ENCODE measurements at regions not wholly inside any gene's neighbourhood (a gene's known extent, or its start where the extent isn't known, plus 50 kb on each side); places are given as distances from the start of the nearest gene placed in this dataset.

- H3K27me3 ChIP-seq (replicated peaks; ENCODE audit: control insufficient read depth, insufficient read depth, low read length), result no peaks in the 10 kb centered on the region
- H3K4me3 ChIP-seq (replicated peaks; ENCODE audit: low read depth, low read length), result no peak overlapping the region
- no peak for DNase-seq (ENCODE audit: extremely low read depth, insufficient read length)
- TF ChIP-seq, protein P1, sequence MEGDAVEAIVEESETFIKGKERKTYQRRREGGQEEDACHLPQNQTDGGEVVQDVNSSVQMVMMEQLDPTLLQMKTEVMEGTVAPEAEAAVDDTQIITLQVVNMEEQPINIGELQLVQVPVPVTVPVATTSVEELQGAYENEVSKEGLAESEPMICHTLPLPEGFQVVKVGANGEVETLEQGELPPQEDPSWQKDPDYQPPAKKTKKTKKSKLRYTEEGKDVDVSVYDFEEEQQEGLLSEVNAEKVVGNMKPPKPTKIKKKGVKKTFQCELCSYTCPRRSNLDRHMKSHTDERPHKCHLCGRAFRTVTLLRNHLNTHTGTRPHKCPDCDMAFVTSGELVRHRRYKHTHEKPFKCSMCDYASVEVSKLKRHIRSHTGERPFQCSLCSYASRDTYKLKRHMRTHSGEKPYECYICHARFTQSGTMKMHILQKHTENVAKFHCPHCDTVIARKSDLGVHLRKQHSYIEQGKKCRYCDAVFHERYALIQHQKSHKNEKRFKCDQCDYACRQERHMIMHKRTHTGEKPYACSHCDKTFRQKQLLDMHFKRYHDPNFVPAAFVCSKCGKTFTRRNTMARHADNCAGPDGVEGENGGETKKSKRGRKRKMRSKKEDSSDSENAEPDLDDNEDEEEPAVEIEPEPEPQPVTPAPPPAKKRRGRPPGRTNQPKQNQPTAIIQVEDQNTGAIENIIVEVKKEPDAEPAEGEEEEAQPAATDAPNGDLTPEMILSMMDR (IDR thresholded peaks at IDR 0.05; ENCODE audit: insufficient read depth, low read length, poor library complexity, severe bottlenecking), result no peak
- no peaks in the 10 kb centered on the region for H3K36me3 ChIP-seq (ENCODE audit: control insufficient read depth, insufficient read depth, low read length)
Measured at GRCh38 chr18:28824183-28824574, 647.2 kb upstream of the CDH2 start.

- Histone ChIP-seq H3K4me3 (replicated peaks; ENCODE audit: low read depth, low read length) (no peak overlapping the region), H3K27me3 (replicated peaks; ENCODE audit: control insufficient read depth, insufficient read depth, low read length) (no peaks in the 10 kb centered on the region), H3K36me3 (ENCODE audit: control insufficient read depth, insufficient read depth, low read length) (no peaks in the 10 kb centered on the region)
- no peak for DNase-seq (ENCODE audit: extremely low read depth, insufficient read length)
- TF ChIP-seq, protein P1 (IDR thresholded peaks at IDR 0.05; ENCODE audit: insufficient read depth, low read length, poor library complexity, severe bottlenecking), result no peak
Measured at GRCh38 chr18:28823506-28824182, 646.7 kb upstream of the CDH2 start.

- DNase-seq (ENCODE audit: extremely low read depth, insufficient read length), result no peak
- Histone ChIP-seq H3K27me3 (replicated peaks; ENCODE audit: control insufficient read depth, insufficient read depth, low read length) (no peaks in the 10 kb centered on the region), H3K36me3 (ENCODE audit: control insufficient read depth, insufficient read depth, low read length) (no peaks in the 10 kb centered on the region), H3K4me3 (replicated peaks; ENCODE audit: low read depth, low read length) (no peak overlapping the region)
- TF ChIP-seq, protein P1 (IDR thresholded peaks at IDR 0.05; ENCODE audit: insufficient read depth, low read length, poor library complexity, severe bottlenecking), result no peak
Measured at GRCh38 chr18:28820353-28820752, 643.4 kb upstream of the CDH2 start.

DNA sequence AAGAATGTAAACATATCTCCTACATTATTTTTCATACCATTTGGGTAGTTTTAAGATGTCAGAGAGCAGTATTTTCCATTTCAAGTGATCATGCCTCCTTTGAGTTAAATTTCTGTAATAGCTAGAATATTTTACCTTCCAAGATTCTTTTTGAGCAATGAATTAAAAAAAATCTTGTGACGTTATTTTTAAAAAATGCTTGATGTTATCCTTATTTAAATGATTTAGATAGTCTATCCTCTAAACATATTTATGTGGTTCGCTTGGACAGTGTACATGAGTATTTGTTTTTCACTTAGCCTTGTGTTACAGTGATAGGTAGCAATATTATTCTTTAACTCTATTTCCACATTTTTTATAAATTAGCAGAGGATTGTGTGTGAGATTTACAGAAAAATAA lies 639.2 kb upstream of the CDH2 start:
- no peaks in the 10 kb centered on the region for H3K36me3 ChIP-seq (ENCODE audit: control insufficient read depth, insufficient read depth, low read length)
- no peaks in the 10 kb centered on the region for H3K27me3 ChIP-seq (replicated peaks; ENCODE audit: control insufficient read depth, insufficient read depth, low read length)
- no peak for DNase-seq (ENCODE audit: extremely low read depth, insufficient read length)
- TF ChIP-seq, protein P1 (IDR thresholded peaks at IDR 0.05; ENCODE audit: insufficient read depth, low read length, poor library complexity, severe bottlenecking), result no peak
- H3K4me3 ChIP-seq (replicated peaks; ENCODE audit: low read depth, low read length), result no peak overlapping the region

DNA sequence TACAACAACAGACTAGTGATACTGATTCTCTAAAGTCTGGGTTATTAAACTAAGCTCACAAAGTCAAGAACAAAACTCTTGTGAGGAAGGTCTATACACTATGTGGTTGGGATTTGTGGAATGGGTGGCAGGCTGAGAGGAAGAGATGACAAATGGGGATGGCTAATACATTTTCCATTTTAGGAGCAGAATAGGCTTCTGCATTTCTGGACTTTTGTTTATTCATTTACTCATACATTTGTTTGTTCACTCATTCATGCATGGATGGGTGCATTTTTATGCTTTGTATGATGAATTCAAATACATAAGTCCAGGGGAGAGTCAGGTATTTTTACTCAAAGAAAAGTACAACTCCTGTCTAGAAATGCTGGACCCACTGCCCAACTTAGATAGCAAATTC lies 637.4 kb upstream of the CDH2 start:
- Histone ChIP-seq H3K36me3 (ENCODE audit: control insufficient read depth, insufficient read depth, low read length) (no peaks in the 10 kb centered on the region), H3K27me3 (replicated peaks; ENCODE audit: control insufficient read depth, insufficient read depth, low read length) (no peaks in the 10 kb centered on the region), H3K4me3 (replicated peaks; ENCODE audit: low read depth, low read length) (no peak overlapping the region)
- TF ChIP-seq, protein P1 (IDR thresholded peaks at IDR 0.05; ENCODE audit: insufficient read depth, low read length, poor library complexity, severe bottlenecking), result no peak
- DNase-seq (ENCODE audit: extremely low read depth, insufficient read length), result no peak

DNA sequence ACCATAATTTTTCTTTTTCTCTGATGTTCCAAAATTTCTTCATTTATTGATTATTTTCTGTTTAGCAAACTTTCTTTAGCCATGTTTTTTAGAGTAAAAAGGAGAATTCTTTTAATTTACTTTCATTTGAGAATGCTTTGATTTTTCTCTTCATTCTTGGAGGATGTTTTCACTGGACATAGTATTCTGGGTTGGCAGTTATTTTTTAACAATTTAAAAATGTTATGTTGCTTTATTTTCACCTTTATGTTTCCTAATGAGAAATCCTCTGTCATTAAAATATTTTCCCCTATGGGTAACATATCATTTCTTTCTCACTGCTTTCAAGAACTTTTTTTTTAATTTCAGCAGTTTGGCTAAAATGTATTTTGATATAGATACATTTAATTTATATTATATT lies 631.4 kb upstream of the CDH2 start:
- no peaks in the 10 kb centered on the region for H3K27me3 ChIP-seq (replicated peaks; ENCODE audit: control insufficient read depth, insufficient read depth, low read length)
- DNase-seq (ENCODE audit: extremely low read depth, insufficient read length), result no peak
- TF ChIP-seq, protein P1 (IDR thresholded peaks at IDR 0.05; ENCODE audit: insufficient read depth, low read length, poor library complexity, severe bottlenecking), result no peak
- H3K36me3 ChIP-seq (ENCODE audit: control insufficient read depth, insufficient read depth, low read length), result no peaks in the 10 kb centered on the region
- H3K4me3 ChIP-seq (replicated peaks; ENCODE audit: low read depth, low read length), result no peak overlapping the region
